Thyroid gland (tissue), 4 donors: ENCODE measurements at regions not wholly inside any gene's neighbourhood (a gene's known extent, or its start where the extent isn't known, plus 50 kb on each side); places are given as distances from the start of the nearest gene placed in this dataset.

Experiments used
- CTCF ChIP-seq, 6 experiments: fragments of 200-600 bp in 3 of 6; fragments of 450-650 bp in 3 of 6; sonication (generic) in 3 of 6; IDR thresholded peaks; one replicate each; pipeline ENCODE4 v1.5.1; 2016 to 2019; ENCODE audit warnings: antibody characterized with exemption in 6 of 6, mild to moderate bottlenecking in 2 of 6, inconsistent platforms in 1 of 6, moderate library complexity in 1 of 6
- POLR2A ChIP-seq, 2 donors: fragments of 450-650 bp; IDR thresholded peaks; one replicate each; pipeline ENCODE4 v1.6.1; 2017; ENCODE audit warnings: antibody characterized with exemption in 2 of 2, mild to moderate bottlenecking in 2 of 2, moderate library complexity in 1 of 2

GRCh38 chr5:104355350-104355749 lies 792.8 kb upstream of the NUDT12 start:
- no peak for TF ChIP-seq CTCF (IDR thresholded peaks at IDR 0.05)
- TF ChIP-seq POLR2A (IDR thresholded peaks at IDR 0.05): no peak
